Activated CD4-positive, CD25-positive, alpha-beta regulatory T cell treated with anti-CD3 and anti-CD28 coated beads, Interleukin-2, amount 50 U/mL, for 16 hours (primary cell): ENCODE measurements at regions not wholly inside any gene's neighbourhood (a gene's known extent, or its start where the extent isn't known, plus 50 kb on each side); places are given as distances from the start of the nearest gene placed in this dataset.
"Not testable (repeated sequence)": the region's sequence is repeated elsewhere in the genome, so short reads cannot be mapped to it uniquely, and the experiment has no call there.

Source experiments
- DNase-seq: peaks from one replicate; pipeline ENCODE4 v3.0.0-alpha.2; 2020; ENCODE audit warnings: low read depth, low spot score

GRCh38 chr5:40354171-40354570 is 325.5 kb upstream of the PTGER4 start:
- no peak for DNase-seq

- no peak for DNase-seq
These were observed 326.3 kb upstream of the PTGER4 start for GRCh38 chr5:40353442-40353841.

DNA sequence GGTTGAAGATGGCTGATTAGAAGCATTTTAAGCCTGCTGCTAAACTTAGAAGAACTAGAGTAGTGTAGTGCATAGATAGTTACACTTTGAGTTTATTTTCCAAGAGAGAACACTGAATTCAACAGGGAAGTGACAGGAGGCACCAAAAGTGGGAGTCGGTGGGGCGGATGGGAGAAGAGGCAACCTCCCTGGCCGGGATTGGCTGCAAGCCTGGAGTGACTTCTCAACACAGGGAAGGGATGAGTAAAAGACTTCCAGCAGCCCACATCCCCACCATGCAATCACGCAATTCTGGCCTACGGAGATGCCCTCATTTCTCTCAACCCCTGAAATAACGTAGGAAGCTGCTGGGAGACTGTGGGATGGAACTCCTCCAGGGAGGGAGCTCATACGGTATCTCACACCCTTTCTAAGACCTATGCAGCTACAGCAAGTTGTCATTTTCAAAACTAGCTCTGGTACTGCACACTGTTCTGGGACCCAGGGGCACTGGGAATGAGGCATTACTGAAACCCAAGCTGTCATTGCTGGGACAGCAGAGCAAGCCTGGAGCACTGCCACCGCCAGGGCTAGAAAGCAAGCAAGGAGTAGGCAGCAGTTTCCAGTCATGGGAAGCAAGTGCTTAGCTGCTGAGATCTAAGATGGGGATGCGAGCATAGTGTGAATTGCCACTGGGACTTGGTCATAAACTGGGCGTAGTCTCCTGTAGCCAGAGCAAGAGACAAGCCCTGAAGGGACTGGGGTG is 331.6 kb upstream of the PTGER4 start:
- DNase-seq: no peak

- no peak for DNase-seq
These were observed 332.8 kb upstream of the PTGER4 start for GRCh38 chr5:40346901-40347300.

- not testable (repeated sequence) for DNase-seq
These were observed 341.3 kb upstream of the PTGER4 start for GRCh38 chr5:40338434-40338833.

- no peak for DNase-seq
These were observed 345.5 kb upstream of the PTGER4 start for GRCh38 chr5:40334242-40334635.

DNA sequence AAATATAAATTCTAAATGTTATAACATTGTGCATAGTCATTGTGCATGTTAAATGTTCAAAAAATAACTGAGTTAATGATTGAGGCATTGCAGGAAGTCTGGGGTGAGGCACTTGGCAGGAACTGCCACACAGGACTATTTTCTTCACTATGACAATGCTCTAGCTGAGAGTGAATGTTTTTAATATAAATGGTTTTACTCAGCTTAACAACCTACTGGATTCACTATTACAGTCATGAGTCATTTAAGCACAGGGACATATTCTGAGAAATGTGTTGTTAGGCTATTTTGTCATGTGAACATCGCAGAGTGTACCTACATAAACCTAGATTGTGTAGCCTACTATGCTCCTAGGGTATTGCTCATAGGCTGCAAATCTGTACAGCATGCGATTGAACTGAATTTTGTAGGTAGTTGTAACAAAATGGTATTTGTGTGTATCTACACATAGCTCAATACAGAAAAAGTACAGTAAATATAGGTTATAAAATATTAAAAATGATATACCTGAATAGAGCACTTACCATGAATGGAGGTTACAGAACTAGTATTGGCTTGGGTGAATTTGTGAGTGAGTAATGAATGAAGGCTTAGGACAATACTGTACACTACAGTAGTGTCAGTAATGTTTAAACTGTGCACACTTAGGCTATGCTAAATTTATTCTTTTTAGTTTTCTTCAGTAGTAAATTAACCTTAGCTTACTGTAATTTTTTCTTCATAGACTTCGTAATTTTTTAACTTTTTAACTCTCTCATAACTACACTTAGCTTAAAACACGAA is 346.1 kb upstream of the PTGER4 start:
- no peak for DNase-seq

DNA sequence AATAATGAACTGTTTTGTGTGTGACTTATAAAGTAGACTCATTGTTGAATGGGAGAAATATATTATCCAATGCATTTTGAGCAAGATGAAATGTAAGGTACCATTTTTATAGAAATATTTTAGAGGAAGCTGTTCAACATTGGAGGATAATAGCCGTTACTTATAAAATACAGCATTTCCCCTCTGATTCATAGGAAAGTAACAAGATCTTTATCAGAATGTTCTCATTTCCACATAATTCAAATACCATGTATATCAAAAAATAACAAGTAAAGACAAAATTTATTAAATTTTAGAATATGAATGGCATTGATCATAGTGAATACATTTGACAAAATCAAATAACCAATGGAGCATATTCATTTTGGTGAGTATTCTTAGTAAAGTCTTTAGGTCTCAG is 346.7 kb upstream of the PTGER4 start:
- no peak for DNase-seq

GRCh38 chr5:40331616-40332015 is 348.1 kb upstream of the PTGER4 start:
- DNase-seq: no peak

DNA sequence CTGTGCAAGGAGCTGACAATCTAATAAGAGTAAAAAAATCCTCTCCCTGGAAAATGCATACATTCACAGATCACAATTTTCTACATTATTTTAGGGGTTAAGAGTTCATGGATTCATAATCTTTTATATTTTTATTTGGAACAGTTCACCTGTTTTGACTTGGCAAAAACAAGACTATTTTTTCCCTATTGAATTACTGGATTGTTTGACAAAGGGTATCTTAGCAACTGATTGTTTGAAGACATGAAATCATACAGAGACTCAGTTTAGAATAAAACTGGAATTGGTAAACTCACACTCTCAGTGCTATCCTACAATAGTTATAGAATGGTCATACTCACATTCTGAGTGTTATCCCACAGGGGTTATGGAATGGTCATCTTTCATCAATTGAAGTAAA is 358.2 kb upstream of the PTGER4 start:
- no peak for DNase-seq

GRCh38 chr5:40318395-40318794 is 361.3 kb upstream of the PTGER4 start:
- DNase-seq: no peak

DNA sequence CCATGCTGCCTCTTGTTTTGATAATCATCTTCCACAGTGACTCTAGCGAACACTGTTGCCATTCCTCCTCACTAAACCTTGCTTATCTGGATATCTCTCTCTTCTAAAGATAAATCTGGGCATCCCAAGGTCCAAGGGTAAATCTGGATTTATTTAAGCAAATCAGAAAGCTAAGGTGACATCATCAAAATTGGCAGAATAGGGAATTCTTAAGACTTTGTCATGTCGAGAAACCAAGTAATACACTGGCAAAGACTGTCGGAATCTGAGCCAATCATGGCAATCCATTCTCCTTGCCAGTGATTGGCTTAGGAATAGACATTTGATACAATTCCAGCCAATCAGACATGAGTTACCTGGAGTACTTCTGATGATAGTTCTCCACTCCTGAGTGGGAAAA is 362.7 kb upstream of the PTGER4 start:
- no peak for DNase-seq

GRCh38 chr5:40315126-40315525 is 364.6 kb upstream of the PTGER4 start:
- DNase-seq: no peak

DNA sequence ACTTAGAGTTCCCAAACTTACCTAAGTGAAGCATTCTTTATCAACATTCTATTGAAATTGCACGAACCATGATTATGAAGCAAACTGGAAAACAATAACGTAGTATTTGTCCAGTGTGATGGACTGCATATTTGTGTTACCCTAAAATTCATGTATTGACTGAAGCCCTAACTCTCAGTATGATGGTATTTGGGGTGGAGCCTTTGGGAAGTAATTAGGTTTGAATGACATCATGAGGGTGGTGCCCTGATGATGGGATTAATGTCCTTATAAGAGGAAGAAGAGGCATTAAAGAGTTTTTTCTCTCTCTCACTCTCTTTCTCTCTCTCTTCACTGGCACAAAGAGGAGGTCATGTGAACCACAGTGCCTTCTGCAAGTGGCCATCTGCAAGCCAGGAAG is 365.4 kb upstream of the PTGER4 start:
- DNase-seq: no peak

- DNase-seq: no peak
These were observed 367.5 kb upstream of the PTGER4 start for GRCh38 chr5:40312205-40312604.

GRCh38 chr5:40309851-40310250 is 369.9 kb upstream of the PTGER4 start:
- DNase-seq: no peak

DNA sequence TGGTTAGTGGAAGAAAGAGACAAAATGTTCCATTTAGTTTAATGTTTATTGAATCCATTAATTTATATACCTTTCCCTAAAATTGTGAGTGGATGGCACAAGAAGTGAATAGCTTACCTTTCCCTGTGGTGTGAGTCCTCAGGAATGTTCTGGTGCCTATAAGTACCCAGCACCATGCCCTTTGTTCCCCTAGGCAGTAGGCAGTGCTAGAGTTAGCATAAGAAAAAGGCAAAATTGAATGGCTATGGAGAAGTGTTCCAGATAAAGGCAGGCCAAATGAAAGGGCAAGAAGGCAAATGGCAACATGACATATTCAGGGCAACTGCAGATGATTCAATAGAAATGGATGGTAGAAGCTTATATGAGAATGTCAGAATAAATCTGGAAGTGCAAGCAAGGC is 370.8 kb upstream of the PTGER4 start:
- DNase-seq: no peak

DNA sequence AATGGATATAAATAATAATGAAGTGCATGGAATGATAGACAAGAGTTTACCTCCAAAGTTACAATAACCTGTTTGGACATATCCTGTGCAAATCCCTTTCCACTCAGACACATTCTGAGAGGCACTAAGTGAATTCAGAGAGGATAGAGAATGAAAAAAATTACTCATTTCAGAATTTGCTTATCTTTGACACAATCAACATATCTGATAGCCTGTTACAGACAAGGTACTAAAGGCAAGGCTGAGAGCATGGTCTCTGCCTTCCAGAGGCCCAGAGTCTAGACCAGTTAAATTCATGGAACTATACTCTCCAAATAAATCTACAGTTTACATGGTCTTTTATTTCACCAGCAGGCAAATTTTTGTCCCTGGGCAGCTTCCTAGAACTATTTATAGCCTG is 371.8 kb upstream of the PTGER4 start:
- no peak for DNase-seq

GRCh38 chr5:40306869-40307487 is 372.7 kb upstream of the PTGER4 start:
- DNase-seq: no peak

DNA sequence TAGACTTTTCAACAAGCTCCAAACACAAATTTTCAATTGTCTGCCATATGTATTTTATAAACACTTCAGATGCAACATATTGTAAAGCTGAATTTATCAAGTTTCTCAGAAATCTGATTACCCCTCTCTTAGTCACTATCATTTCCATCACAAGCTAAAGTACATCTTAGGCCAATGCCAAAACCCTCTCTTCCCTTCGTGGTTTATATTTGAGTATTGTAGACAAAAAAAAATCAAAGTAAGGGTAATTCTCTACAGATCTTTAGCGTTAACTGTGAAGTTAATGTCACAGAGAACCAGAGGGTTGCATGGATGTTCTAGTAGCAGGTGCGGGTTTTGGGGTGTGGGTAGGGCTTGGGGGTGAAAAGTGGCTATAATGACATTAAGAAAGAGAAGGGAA is 387.7 kb upstream of the PTGER4 start:
- no peak for DNase-seq

GRCh38 chr5:40291338-40291737 is 388.4 kb upstream of the PTGER4 start:
- DNase-seq: no peak

DNA sequence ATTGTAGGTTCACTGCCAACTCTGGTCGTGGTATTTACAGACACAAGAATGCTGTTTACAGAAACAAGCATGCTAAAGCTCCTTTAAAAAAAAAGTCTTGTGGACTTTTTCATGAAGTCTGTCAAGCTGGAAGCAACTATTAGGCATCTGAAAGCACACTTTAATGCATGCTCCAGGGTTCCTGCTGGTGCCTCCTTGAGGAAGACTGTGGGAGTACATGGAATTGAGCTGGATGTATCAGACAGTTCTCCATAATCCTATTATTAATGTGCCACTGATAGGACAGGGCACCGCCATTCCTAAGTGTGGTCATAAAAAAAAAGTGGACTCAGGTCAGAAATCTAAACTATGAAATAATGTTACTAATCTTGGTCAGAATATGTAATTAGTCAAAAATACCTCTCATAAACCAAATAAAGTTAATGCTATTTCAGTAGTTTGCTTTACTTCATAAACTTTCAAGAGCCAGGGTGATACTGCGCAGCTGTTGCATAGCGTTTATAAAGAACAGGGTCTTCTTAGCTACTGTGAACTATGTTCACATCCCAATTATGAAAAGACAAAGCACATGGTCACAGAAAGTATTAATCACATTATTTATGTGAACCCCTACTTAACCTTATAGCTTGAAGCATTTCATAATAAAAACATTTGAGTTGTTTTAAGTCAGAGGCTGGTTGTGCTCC is 390.8 kb upstream of the PTGER4 start:
- no peak for DNase-seq
